Uterus (tissue), 3 donors: ENCODE measurements at regions not wholly inside any gene's neighbourhood (a gene's known extent, or its start where the extent isn't known, plus 50 kb on each side); places are given as distances from the start of the nearest gene placed in this dataset.

Source experiments
- DNase-seq, 2 donors: peaks; one replicate each; pipeline ENCODE4 v3.0.0-alpha.2; 2019 to 2020
- H3K27ac ChIP-seq, 2 donors: fragments of 200-600 bp; sonication (generic); 1 replicate in 1 of 2; 2 replicates in 1 of 2; pipeline ENCODE4 v1.5.1; 2016 to 2018
- H3K27me3 ChIP-seq, 2 donors: fragments of 200-600 bp; sonication (generic); one replicate each; pipeline ENCODE4 v1.5.1; 2018 to 2019; ENCODE audit warnings: control low read depth in 1 of 2
- H3K36me3 ChIP-seq, 2 donors: fragments of 200-600 bp; sonication (generic); one replicate each; pipeline ENCODE4 v1.5.1; 2019; ENCODE audit warnings: control low read depth in 1 of 2
- H3K4me1 ChIP-seq, 2 donors: fragments of 200-600 bp; sonication (generic); one replicate each; pipeline ENCODE4 v1.5.1; 2018 to 2019; ENCODE audit warnings: control low read depth in 1 of 2
- H3K4me3 ChIP-seq, 2 donors: fragments of 200-600 bp; sonication (generic); 1 replicate in 1 of 2; 2 replicates in 1 of 2; pipeline ENCODE4 v1.5.1; 2018 to 2019; ENCODE audit warnings: mild to moderate bottlenecking in 1 of 2
- H3K9me3 ChIP-seq, 2 donors: fragments of 200-600 bp; sonication (generic); one replicate each; pipeline ENCODE4 v1.5.1; 2019; ENCODE audit warnings: control low read depth in 1 of 2
- POLR2A ChIP-seq, 2 donors: fragments of 450-650 bp; IDR thresholded peaks; one replicate each; pipeline ENCODE4 v1.6.1; 2016; ENCODE audit warnings: antibody characterized with exemption in 2 of 2, mild to moderate bottlenecking in 1 of 2, moderate library complexity in 1 of 2
- intact Hi-C: fragments of 100-400 bp; cut with DNase I; formaldehyde crosslinking; loops from one replicate; pipeline ENCODE4 v1.15.1; 2023; ENCODE audit warnings: low total_unique reads
- TF ChIP-seq, protein P1 (sequence below), 4 experiments: fragments of 200-600 bp in 2 of 4; fragments of 450-650 bp in 2 of 4; sonication (generic) in 2 of 4; IDR thresholded peaks; one replicate each; pipeline ENCODE4 v1.5.1; 2016 to 2019; ENCODE audit warnings: antibody characterized with exemption in 4 of 4, mild to moderate bottlenecking in 2 of 4, moderate library complexity in 1 of 4
- donor health status: DM: yes; HTN: yes; CAD: no.

DNA sequence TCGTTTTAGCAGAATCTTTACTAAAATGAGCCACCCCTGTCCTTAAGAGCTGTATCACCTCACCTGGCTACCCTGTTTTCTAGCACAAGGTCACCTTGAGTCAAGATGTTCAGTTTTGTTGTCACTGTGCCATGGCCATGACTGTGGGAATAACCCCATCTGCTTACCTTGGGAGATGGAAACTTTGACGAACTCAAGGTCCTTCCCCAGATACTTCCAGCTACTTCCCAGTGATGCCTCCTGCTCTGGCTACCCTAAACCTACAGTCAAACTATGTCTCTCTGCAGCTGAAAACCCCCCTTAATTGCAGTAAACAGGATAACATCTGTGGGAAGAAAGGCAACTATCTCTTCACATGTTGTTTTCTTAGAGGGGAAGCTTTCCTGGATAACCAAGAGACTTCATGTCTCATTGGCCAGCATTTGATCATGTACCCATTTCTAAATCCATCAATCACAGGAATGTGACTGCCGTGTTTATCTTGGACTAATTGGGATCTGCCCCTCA, 89.5 kb upstream of the C1orf21 start:
- intact Hi-C loops: no loop called here
- no peaks in the 10 kb centered on the region for H3K9me3 ChIP-seq
- no peaks in the 10 kb centered on the region for H3K36me3 ChIP-seq
- no peak for DNase-seq
- peak overlapping the region; percentile 65 to 76 for H3K27ac ChIP-seq
- no peaks in the 10 kb centered on the region for H3K4me1 ChIP-seq
- no peak for TF ChIP-seq POLR2A (IDR thresholded peaks at IDR 0.05)
- TF ChIP-seq, protein P1, sequence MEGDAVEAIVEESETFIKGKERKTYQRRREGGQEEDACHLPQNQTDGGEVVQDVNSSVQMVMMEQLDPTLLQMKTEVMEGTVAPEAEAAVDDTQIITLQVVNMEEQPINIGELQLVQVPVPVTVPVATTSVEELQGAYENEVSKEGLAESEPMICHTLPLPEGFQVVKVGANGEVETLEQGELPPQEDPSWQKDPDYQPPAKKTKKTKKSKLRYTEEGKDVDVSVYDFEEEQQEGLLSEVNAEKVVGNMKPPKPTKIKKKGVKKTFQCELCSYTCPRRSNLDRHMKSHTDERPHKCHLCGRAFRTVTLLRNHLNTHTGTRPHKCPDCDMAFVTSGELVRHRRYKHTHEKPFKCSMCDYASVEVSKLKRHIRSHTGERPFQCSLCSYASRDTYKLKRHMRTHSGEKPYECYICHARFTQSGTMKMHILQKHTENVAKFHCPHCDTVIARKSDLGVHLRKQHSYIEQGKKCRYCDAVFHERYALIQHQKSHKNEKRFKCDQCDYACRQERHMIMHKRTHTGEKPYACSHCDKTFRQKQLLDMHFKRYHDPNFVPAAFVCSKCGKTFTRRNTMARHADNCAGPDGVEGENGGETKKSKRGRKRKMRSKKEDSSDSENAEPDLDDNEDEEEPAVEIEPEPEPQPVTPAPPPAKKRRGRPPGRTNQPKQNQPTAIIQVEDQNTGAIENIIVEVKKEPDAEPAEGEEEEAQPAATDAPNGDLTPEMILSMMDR (IDR thresholded peaks at IDR 0.05): no peak
- no peaks in the 10 kb centered on the region for H3K27me3 ChIP-seq
- H3K4me3 ChIP-seq: no peak overlapping the region

DNA sequence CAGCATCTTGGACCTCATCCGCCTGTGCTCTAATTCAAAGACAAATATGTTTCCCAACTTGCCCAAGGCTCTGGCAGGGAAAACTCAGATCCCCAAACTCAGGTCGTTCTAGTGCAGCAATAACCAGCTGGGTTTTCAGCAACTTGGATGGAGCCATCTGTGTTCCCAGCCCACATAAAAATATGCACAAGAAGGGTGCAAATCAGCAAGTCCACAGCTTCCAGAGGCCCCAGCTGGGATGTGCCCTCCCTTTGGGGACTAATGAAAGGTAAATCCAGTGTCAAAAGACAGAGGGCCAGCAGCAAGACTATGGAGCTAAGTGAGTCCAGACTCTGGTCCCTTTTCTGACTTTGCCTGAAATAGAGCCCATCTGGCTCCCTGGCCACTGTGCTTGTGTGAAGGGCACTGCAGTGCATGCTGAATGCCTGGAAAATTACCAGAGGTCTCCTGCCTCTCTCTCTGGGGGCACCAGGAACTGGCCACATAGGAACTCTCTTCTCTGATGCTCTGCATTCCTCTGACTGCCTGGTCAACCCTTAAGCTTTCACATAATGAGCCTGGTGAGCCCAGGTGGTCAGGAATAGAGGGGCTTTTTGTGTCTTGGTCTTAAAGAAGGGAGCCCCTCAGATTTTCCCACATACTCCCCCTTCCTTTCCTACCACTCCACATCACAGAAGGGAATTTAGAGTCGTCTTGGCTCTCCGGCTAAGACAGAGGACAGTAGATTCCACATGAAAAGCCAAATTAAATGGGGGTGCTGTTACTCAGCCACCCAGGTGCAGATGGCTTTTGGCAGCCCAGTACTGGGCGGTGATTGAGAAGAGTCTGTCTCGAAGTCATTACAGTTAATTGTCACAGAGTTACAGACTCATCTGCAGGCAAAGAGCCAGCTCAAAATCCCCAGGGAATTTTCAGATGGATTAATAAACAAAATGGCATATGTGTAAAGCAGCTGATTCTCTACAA, 88.1 kb upstream of the C1orf21 start:
- Histone ChIP-seq H3K27ac (peak overlapping the region in 1 of 2 donors; percentile 43), H3K9me3 (no peaks in the 10 kb centered on the region), H3K4me1 (no peaks in the 10 kb centered on the region), H3K36me3 (no peaks in the 10 kb centered on the region), H3K27me3 (no peaks in the 10 kb centered on the region), H3K4me3 (no peak overlapping the region)
- no peak for TF ChIP-seq POLR2A (IDR thresholded peaks at IDR 0.05)
- TF ChIP-seq, protein P1 (IDR thresholded peaks at IDR 0.05): no peak
- intact Hi-C loops: no loop called here
- DNase-seq: no peak

DNA sequence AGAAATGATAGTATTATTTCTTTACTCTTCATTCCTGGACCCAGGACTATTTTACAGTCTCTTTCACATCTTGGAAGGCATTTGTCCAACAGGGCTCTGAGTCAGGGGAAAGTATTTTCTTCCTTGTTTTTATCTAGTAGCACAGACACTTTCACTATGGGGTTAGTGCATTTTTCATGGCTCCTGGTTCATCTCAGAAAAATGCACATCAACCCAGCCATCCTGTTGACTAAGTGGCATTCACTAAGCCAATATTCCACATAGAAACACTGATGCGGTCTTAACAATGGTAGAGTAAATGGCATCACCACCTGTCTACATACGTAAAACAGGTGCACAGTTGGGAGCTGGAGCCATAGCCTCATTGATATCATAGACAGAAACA, 87.4 kb upstream of the C1orf21 start:
- H3K4me3 ChIP-seq: no peak overlapping the region
- DNase-seq: no peak

DNA sequence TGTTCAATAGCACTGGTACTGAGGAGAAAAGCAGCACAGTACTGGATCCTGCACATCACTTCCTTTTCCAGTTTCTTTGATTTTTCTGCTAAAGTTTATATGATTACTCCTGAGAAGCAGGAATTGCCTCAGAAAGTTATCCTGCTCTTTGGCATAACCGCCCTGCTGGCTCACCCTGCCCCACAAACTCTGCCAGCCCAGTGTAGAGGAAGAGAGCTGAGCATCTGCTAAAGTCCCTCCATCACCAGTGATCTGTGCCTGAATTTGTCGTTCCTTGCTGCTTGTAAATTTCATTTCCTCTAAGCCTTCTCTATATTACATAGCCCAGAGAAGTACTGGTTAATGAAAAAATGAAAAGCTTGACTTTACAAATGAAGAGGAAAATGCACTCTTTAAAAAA, 87.0 kb upstream of the C1orf21 start:
- TF ChIP-seq, protein P1 (IDR thresholded peaks at IDR 0.05): no peak
- TF ChIP-seq POLR2A (IDR thresholded peaks at IDR 0.05): no peak
- Histone ChIP-seq H3K4me3 (no peak overlapping the region), H3K36me3 (no peaks in the 10 kb centered on the region), H3K27me3 (no peaks in the 10 kb centered on the region), H3K4me1 (no peaks in the 10 kb centered on the region), H3K27ac (no peak overlapping the region), H3K9me3 (no peaks in the 10 kb centered on the region)
- DNase-seq: no peak
- intact Hi-C loops: no loop called here

More for the DNA sequence above, 87.4 kb upstream of the C1orf21 start:
- intact Hi-C loops: no loop called here
- Histone ChIP-seq H3K27me3 (no peaks in the 10 kb centered on the region), H3K27ac (no peak overlapping the region), H3K9me3 (no peaks in the 10 kb centered on the region), H3K4me1 (no peaks in the 10 kb centered on the region), H3K36me3 (no peaks in the 10 kb centered on the region)
- TF ChIP-seq, protein P1 (IDR thresholded peaks at IDR 0.05): no peak
- no peak for TF ChIP-seq POLR2A (IDR thresholded peaks at IDR 0.05)

DNA sequence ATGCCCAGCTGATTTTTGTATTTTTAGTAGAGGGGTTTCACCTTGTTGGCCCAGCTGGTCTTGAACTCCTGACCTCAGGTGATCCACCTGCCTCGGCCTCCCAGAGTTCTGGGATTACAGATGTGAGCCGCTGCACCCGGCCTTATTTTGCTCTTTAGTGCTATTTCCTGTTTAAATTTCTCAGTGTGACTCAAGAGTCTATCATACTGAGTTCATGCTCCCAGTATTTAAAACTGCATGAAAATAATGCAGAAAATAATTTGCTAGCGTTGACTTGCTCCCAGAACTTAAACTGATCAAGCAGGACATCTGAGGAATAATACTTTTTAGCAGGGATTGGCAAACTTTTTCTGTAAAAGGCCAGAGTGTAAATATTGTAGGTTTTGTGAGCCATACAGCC, 86.4 kb upstream of the C1orf21 start:
- Histone ChIP-seq H3K9me3 (no peaks in the 10 kb centered on the region), H3K27me3 (no peaks in the 10 kb centered on the region), H3K36me3 (no peaks in the 10 kb centered on the region), H3K4me1 (no peaks in the 10 kb centered on the region), H3K4me3 (no peak overlapping the region), H3K27ac (no peak overlapping the region)
- no peak for DNase-seq
- TF ChIP-seq, protein P1 (IDR thresholded peaks at IDR 0.05): no peak
- TF ChIP-seq POLR2A (IDR thresholded peaks at IDR 0.05): no peak
- intact Hi-C loops: no loop called here
